ENCODE measurements at regions not wholly inside any gene's neighbourhood (a gene's known extent, or its start where the extent isn't known, plus 50 kb on each side); places are given as distances from the start of the nearest gene placed in this dataset.

- TF ChIP-seq CTCF (IDR thresholded peaks at IDR 0.05): no peak
- no peak for TF ChIP-seq POLR2A (IDR thresholded peaks at IDR 0.05)
Observed at GRCh38 chr9:90021216-90021906, 416.5 kb downstream of the GADD45G start.
